HG02973 (cell line): ENCODE measurements at regions not wholly inside any gene's neighbourhood (a gene's known extent, or its start where the extent isn't known, plus 50 kb on each side); places are given as distances from the start of the nearest gene placed in this dataset.

ENCODE experiments used
- ATAC-seq: cut with Tn5 transposase; IDR thresholded peaks from one replicate; pipeline ENCODE4 v1.9.1; 2021; ENCODE audit warnings: moderate library complexity; ENCODE audit not compliant: unreplicated experiment

DNA sequence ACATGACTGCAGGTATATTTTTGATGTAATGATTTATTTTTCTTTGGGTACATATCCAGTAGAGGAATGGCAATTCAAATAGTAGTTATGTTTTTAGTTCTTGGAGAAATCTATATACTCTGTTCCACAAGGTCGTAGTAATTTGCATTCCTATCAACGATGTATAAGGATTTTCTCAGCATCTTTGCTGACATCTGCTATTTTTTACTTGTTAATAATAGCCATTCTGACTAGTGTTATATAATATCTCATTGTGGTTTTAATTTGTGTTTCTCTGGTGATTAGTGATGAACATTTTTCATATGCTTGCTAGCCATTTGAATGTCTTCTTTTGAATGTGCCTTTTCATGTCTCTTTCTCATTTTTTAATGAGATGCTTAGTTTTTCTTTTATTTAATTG lies 292.1 kb upstream of the RGS18 start:
- ATAC-seq: no peak

DNA sequence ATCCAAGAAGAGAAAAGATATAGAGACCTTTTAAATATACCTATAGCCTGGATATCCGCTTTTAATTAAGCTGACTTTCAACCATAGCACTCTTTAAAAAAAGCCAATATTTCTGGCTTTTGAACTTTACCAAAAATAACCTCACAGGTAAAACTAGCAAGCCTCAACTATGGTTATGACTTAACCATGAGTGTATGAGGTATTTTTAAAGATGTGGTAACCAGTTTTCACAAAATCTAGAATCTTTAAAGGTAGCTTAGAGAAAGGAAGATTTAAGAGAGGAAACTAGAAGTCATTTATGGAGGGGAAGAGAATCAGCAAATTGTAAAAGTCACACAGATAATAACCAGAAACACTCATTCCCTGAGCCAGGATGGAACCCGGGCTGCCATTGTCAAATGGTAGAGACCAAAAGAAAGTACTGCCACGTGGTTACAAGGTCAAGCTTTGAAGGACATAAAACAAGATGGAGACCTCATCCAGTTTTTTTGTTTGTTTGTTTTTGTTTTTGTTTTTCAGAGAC lies 288.4 kb upstream of the RGS18 start:
- ATAC-seq: no peak

DNA sequence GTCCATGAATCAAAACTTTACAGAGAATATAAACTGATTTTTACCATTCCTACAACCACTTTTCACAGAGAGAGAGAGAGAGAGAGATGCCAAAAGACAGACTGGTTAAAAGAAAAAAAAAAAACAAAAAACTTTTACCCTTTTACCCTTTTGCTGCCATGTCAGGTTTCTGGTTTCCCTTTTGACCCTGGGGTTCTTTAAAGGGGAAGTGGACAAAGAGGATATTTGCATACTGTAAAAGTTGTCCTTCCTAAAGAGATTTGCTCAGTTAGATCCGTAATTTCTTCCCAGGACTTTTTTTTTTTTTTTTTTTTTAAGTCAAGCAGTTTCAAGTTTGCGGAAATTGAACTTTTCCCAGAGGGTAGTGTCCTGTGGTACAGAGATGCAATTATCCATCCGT lies 287.8 kb upstream of the RGS18 start:
- ATAC-seq: no peak

DNA sequence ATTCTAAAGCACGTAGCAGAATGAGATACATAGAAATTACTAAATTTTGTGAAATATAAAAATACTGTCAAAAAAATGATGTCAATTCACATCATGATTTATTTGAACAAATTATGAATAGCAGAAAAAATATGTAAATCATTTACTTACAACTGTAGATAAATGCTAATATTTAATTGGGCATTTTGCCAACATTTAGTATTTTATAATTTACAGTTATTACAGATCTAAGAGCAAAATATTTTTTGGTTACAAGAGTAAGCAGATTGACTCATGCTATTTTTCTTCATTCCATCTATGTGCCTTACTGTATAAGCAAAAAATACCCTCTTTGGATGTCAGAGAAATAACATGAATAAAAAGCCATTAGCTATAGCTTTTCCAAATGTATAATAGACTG lies 282.3 kb upstream of the RGS18 start:
- no peak for ATAC-seq

DNA sequence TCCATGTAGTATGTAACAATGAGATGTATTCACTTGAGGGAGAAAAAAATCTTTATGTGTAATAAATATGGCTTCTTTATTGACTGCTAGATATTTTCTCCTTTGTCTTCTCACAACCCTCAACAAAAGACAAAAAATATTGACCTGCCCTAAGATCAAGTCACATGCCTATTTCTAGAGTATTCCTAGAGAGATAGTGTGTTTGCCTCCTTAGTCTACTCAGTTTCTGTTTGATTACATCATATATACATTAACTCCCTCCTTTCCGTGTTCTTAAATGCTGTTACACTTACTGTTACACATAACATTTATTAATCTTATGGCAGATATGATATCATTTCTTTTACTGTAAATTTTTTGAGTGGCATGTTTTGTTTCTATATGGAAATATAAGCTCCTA lies 281.6 kb upstream of the RGS18 start:
- no peak for ATAC-seq

DNA sequence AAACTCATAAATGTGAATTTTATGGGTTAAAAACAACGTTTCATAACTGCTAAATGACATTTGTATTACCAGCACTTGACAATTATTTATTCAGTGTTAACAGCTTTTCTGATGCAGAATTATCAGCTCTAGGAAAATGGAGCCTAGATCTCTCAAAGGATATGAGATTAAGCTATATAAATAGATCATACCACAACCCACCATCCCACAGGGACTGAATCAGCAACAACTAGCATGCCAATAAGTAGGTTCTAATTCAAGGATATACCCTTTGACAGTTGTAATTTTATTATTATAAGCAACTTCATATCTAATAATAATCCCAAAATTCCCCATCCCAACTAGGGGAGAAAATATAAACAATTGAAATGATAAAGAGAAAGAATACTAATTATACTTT lies 275.4 kb upstream of the RGS18 start:
- ATAC-seq: no peak

DNA sequence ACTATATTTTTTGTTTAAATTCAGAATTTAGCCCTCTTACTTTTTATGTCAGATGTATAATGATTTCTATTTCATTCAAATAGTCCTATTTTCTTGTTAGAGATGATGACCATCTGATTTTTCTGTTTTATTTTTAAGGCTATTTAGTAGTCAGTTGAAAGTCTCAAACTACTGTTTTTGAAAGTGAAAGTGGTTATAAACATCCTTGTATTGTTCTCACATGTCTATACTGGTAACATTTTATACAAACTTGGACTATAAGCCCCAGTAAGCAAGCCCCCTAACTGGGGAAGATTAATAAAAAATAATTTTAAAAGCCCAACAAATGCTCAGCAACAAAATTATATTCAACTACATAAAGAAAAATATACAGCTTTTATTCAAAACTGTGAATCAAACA lies 271.3 kb upstream of the RGS18 start:
- no peak for ATAC-seq

DNA sequence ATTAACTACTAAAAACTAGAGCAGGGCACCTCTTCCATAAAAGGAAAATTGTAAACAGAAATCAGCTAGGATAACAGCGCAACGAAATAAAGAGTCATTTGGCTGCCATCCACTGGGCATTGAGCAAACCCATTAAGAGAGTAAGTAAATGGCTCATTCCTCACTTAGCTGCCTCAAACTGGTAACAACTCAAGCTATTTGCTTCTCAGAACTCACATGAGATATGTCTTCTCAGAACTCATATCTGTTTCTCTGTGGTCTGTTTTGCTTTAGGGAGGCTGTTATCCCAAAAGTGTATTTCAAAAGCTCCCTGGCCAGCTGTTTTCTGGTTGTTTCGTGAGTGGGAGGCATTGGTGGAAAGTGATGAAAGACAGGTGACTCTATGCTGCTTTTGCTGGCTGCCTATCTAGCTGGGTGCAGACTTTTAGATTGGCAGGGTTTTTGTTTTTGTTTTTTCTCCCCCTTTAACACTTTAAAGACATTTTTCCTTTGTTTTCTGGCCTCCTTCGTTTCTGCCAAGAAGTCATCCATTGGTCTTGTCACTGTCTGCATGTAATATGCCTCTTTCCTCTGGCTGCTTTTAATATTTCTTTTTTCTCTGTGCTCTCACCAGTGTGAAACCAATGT lies 269.2 kb upstream of the RGS18 start:
- no peak for ATAC-seq

DNA sequence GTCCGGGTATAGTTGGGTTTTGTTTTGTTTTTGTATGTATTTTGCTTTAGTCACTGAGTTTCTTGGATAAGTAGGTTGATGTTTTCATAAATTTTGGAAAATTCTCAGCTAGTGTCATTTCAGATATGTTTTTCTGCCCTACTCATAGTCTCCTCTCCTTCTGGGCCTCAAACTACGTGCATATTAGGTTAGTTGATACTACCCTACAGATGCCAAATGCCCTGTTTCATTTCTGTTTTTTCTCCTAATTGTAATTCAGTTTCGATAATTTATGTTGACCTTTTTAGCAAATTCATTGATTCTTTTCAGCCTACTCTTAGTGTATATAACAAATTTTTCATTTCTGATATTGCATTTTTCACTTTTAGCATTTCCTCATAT lies 268.6 kb upstream of the RGS18 start:
- no peak for ATAC-seq

DNA sequence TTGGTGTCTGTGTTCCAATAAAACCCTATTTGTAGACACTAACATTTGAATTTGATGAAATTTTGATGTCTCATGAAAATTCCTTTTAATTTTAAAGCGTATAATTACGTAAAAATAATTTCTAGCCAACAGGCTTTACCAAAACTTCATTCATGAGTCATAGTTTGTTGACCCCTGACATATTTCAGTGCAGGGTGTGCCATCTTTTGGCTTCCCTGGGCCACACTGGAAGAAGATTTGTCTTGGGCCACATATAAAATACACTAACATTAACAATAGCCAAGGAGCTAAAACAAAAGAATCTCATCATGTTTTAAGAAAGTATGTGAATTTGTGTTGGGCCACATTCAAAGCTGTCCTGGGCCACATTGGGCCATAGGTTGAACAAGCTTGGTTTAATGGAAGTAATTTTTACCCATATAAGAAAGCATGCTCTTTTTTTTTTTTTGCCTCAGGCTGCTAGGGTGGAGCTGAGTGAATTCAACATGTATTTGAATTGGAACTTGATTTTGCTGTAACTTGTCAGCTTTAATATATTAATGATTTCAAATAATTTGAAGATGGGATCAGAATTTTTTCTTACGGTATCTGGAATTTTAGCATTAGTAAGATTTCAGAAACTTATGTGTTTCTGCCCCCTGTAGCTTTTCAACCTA lies 267.7 kb upstream of the RGS18 start:
- no peak for ATAC-seq

DNA sequence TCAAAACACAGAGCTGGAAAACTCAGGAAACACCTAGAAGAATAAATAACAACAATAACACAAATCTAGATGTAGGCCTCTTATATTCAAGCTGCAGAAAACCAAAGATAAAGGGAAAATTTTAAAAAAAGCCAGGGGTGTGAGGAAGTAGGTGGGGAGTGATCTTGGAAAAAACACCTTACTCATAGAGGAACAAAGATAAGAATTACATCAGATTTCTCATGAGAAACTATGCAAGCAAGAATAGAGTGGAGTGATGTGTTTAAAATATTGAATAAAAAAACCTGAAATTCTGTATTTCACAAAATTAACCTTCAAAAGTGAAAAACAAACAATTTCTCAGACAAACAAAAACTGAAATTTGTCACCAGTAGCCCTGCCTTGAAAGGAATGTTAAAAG lies 265.5 kb upstream of the RGS18 start:
- no peak for ATAC-seq

DNA sequence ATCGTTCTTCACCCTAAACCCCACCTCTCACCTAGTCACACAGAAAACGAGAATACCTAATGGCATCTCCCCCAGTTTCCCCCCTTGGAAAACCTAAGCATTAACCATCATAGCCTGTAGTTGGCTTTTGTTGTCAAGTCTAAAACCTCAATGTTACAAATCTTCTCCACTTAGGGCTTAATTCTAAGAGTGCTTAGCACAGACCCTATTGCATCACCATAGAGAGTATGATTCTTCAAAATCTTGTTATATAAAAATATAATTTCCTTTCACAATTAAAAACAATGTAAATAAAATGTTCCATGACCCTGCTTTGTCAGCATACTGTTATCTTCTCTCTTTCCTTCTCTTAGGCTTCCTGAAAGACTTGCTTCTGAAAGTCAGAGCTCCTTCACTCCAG lies 263.2 kb upstream of the RGS18 start:
- ATAC-seq: no peak

DNA sequence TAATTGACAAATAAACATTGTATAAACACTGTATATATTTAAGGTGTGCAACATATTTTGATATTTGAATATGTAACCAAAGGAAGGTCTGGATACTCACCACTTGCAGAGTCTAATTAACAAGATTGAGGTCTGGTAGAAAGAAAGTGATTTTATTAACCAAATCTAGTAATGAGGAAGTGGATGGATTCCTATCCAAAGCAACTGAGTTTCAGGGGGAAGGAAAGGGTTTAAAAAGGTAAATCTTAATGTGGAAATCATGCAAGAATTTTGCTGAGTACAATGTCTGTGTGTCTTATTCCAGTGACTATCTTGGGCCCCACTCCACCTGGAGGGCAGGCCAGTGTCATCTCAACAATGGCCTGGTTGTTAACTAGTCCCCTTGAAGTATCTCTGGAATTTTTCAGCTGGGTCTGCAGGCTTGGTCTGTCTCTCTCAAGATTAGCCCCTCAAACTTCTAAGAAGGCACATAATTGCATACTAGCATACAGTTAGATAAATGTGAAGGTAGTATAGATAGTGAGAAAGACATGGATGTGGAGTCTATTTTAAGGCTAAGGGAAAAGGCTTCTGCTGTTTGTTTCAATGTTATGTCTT lies 262.7 kb upstream of the RGS18 start:
- no peak for ATAC-seq

DNA sequence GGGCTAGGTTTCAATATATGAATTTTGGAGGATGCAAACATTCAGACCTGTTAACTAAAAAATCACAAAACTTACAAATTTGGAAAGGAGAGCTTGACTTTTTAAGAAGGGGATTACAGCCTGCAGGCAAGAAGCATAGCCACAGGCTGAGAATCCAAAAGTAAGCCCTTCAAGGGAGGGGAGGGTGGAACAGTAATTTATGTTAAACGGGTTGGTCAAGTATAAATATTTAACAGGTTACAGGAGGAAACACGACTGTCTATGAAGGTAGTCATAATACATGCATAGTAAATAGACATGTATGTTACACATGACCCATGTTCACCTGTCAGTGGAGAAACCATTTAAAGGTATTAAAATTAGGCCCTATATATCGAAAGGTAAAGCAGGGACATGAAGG lies 261.1 kb upstream of the RGS18 start:
- no peak for ATAC-seq

DNA sequence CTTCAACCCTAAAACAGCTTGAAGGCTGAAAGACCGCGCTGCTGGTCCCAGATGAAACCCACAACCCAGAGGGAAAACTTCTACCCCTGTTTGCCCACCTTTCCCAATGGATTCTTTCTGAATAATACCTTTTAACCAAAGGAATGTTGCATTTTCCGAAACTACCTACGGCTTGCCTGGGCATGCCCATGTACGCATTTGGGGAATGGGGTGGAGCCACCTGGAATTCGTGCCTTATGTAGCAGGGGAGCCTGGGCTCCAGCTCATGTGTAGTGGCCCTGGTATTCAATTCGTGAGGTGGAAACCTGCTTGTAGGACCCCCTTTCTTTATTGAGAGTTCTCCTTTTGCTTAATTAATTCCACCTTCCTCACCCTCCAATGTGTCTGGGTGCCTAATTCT lies 256.6 kb upstream of the RGS18 start:
- ATAC-seq: no peak

DNA sequence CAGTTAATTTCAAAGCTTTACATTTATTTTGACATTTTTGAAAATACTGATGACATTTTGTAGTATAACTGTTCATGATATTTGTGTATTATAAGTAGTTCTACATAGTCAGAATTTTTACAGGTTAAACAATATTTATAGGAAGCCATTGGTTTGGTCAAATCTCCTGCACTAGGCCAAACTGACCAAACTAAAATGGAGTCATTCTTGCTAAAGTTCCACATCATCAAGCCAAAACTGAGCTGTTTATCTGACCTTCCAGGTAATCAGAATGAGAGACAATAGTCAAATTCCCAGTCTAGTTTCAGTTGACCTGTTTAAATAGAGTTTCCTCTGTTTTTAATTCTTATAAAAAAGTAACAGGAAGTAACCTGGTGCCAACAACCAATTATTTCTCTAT lies 253.3 kb upstream of the RGS18 start:
- ATAC-seq: no peak

DNA sequence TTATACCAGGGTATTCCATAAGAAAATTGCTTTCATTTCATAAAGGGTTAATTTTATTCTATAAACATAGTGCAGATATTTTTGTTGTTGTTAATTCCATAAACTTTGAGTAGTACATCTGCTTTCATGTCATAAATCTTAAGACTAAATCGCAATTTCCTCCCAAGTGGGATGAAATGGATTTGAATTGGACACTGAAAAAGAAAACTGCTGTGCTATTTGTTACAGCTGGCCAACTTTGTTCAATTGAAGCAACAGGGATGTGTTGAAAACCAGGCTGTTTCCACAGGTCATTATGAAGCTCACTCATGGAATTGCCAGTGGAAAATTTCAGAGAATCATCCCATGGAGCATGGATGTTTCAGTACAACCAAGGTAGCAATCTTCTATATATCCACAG lies 252.5 kb upstream of the RGS18 start:
- ATAC-seq: no peak

DNA sequence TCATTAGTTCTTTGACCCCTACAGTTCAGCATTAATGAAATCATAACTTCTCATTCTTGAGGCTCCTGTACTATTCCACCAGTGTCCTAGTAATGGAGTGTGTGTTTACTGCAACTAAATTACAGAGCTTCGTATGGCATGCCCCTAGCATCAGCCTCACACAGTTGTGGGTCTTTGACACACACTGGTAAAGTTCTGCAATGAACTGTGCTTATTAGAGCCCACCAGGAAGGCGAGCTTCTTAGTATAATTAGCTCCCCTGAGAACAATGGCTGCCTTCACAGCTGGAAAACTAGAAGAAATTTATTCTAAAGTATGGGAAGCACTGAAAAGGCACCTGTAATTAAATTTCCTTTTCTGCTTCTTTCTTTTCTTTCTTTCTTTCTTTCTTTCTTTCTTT lies 251.1 kb upstream of the RGS18 start:
- no peak for ATAC-seq

DNA sequence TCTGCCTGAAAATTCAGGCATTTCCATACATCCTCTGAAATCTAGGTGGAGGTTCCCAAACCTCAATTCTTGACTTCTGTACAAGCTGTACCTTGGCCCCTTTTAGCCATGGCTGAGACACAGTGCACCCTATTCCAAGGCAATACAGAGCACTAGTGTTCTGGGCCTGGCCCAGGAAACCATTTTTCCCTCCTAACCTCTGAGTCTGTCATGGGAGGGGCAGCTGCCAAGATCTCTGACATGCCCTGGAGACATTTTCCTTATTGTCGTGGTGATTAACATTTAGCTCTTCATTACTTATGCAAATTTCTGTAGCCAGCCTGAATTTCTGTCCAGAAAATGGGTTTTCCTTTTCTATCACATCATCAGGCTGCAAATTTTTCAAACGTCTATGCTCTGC lies 248.0 kb upstream of the RGS18 start:
- no peak for ATAC-seq

DNA sequence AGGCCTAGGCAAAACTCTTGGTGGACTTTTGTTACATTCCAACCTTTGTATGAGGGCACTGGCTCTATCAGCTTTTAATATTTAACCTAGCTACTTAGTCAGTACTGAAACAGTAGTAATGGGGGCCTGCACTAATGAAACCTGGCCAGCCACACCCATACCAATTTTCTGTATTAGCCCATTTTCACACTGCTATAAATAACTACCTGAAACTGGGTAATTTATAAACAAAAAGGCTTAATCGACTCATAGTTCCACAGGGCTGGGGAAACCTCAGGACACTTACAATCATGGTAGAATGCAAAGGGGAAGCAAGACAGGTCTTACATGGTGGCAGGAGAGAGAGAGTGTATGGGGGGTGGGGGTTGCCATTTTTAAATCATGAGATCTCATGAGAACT lies 245.7 kb upstream of the RGS18 start:
- ATAC-seq: peak; percentile 74

DNA sequence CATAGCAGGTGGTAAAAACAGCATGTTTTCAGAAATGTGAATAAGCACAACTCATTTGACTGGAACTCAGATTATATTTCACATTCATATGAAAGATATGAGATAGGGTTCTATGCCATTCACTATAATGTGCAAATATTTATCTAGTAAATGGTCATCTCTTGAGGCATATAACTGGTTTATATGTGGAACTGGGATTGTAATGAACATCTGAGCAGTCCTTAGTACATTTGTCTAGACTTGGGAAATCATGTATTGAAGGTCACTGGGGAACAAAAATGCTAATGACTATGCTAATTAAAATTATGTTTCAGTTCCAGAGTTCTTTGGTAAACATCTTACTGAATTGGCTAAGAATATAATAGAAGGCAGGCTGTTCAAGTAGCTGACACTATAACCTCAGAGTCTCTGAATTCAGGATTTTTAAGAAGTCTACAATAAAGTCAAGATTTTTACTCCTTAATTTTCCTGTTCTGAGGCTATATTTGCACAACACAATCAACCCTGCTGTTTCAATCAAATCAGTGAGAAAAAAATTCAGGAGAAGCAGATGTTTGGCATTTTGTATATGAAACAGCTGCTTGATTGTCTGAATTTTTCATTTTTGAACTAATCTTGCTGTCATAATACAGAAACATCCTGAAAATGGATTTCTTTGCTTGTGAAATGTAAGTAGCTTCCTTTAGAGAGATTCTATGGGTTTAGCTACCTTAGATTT lies 244.8 kb upstream of the RGS18 start:
- peak; percentile 4 for ATAC-seq

DNA sequence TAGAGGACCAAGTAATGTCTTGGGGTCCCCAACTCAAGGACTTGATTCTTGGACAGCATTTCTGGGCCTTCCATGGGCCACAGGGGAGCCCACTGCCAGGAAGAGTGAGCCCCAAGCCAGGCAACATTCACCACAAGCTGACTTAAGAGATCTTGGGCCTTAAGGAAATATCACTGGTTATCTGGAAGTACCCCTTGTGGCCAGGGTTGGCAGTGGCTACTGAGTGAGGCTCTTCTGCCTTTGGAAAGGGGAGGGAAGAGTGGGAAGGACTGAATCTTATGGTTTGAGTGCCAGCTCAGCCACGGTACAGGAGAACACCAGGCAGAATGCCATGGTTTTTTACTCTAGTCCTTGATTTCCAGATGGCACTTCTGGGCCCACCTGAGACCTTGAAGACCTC lies 228.9 kb upstream of the RGS18 start:
- no peak for ATAC-seq
